22Rv1 (cell line): ENCODE measurements at regions not wholly inside any gene's neighbourhood (a gene's known extent, or its start where the extent isn't known, plus 50 kb on each side); places are given as distances from the start of the nearest gene placed in this dataset.

ENCODE experiments used
- H3K27ac ChIP-seq: fragments of 450-650 bp; 2 replicates; pipeline ENCODE4 v1.5.1; 2017
- ZFX ChIP-seq: fragments of 450-650 bp; IDR thresholded peaks from 2 replicates; pipeline ENCODE4 v1.6.1; 2017; ENCODE audit warnings: antibody characterized with exemption, borderline replicate concordance
- TF ChIP-seq, protein P1 (sequence below): fragments of 450-650 bp; IDR thresholded peaks from 2 replicates; pipeline ENCODE4 v1.5.1; 2017; ENCODE audit warnings: mild to moderate bottlenecking

GRCh38 chr2:128474962-128475361, 156.3 kb upstream of the HS6ST1 start:
- no peak for TF ChIP-seq ZFX
- TF ChIP-seq, protein P1, sequence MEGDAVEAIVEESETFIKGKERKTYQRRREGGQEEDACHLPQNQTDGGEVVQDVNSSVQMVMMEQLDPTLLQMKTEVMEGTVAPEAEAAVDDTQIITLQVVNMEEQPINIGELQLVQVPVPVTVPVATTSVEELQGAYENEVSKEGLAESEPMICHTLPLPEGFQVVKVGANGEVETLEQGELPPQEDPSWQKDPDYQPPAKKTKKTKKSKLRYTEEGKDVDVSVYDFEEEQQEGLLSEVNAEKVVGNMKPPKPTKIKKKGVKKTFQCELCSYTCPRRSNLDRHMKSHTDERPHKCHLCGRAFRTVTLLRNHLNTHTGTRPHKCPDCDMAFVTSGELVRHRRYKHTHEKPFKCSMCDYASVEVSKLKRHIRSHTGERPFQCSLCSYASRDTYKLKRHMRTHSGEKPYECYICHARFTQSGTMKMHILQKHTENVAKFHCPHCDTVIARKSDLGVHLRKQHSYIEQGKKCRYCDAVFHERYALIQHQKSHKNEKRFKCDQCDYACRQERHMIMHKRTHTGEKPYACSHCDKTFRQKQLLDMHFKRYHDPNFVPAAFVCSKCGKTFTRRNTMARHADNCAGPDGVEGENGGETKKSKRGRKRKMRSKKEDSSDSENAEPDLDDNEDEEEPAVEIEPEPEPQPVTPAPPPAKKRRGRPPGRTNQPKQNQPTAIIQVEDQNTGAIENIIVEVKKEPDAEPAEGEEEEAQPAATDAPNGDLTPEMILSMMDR, result no peak
- no peak overlapping the region for H3K27ac ChIP-seq

DNA sequence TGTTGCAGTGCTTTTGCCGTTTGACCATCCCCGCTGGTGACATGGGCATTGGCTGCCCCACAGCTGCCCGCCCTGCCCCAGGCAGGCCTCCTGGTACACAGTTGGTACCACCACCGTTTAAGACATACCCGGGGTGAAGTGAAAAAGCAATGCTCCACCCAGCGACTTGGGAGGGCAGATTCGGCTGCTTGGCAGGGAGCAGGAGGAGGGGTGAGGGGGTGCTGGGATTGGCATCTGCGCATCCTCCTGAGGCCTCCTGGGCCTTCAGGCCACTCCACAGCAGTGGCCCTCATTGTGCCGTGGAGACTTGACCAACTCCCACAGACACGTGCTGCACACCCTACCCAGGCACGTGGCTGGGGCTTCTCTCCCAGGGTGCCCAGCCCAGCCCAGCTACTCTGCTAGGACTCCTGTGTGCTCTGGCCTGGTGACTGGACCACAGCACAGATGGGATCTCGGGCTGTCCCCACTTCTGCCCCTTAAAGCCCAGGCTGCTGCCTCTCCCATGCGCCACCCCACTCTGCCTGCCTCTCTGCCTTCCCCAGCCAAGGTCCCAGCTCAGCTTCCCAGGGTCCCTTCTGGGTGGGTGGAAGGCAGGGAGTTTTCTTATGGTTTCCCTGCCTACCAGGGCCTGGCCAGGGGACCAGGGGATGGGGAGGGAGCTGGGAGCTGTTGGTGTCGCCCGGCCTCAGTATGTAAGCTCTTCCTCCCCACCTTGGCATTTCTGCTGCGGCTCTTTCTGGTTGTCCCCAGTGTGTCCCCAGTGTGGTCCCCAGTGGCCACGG, 157.0 kb upstream of the HS6ST1 start:
- no peak overlapping the region for H3K27ac ChIP-seq
- TF ChIP-seq, protein P1, result no peak
- TF ChIP-seq ZFX, result no peak

- no peak overlapping the region for H3K27ac ChIP-seq
- TF ChIP-seq, protein P1, result no peak
- TF ChIP-seq ZFX, result no peak
Measured at GRCh38 chr2:128477026-128477820, 158.6 kb upstream of the HS6ST1 start.

DNA sequence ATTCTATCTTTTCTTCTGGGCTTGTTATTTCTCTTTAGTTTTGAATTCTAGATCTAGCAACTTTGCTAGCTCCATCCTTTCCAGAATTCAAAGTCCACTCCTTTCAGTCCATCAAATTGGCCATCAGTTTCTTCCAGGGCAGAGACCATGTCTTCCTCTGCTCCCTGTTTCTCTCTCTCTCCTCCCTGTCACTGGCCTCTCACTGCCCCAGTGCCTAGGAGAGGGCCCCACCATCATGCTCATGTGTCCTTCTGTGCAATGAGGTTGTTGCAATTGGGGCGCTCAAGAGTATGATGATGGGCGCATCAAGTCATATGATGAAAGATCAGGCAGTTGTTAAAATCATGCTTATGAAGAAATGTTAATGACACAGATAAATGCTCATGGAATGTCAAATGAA, 159.2 kb upstream of the HS6ST1 start:
- no peak for TF ChIP-seq ZFX
- TF ChIP-seq, protein P1, result no peak
- no peak overlapping the region for H3K27ac ChIP-seq

DNA sequence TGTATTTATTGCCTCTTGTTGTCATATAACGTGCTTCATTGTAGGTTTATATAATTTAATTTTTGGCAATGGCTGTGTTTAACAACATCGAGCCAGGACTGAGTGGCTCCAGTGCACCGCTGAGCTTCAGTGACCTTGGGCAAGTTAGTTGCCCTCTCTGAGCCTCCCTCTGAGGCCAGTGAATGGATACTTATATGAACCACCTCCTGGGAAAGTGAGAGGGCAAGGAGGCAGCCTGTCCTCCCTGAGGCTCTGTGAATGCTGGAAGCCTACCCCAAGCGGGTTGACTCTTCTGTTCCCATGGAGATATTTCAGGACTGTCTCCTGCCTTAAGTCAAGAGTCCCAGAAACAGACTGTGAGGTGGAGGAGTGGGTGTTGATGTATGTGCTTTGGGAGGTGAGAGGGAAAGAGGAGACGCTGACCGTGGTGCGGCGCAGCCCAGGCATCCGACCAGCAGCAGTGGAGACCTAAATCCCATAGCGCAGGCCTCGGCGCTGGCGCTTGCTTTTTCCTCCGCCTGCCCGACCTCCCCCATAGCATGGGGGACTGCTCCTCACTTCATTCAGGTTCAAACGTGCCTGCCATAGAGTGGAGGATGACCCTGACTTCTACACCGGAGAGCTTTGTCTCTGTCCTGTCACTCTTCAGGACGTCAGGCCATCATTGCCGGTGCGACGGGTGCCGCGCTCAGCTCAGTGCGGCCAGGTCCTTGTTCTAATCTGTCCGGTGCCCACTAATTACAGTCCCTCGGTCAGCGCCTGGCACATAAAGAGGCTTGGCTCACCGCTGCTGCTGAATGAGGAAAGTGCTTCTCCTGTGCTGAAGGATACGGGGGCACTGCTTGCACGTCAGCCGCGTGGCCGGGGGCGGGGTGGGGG, 167.3 kb upstream of the HS6ST1 start:
- TF ChIP-seq, protein P1, result no peak
- no peak for TF ChIP-seq ZFX
- no peak overlapping the region for H3K27ac ChIP-seq

- H3K27ac ChIP-seq, result no peak overlapping the region
- no peak for TF ChIP-seq ZFX
- TF ChIP-seq, protein P1, result no peak
Measured at GRCh38 chr2:128486640-128487375, 168.1 kb upstream of the HS6ST1 start.
